ENCODE measurements at regions not wholly inside any gene's neighbourhood (a gene's known extent, or its start where the extent isn't known, plus 50 kb on each side); places are given as distances from the start of the nearest gene placed in this dataset.

DNA sequence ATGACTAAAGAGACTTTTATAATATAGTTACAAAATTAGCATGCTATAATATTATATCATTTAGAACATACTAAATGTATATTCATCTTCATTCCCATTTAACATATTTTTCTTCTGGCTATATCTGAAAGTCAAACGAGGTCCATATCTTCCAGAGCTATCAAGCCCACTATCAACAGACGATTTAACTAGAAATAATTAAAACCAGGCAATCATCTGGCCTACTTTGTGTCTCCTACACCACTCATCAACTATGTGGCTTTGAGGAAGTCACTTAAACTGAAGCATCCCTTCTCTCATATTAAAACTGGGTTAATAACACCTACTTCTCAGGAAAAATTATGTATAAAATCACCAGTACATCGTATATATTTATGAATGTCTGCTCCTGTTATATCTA lies 1330.5 kb upstream of the PABPC4L start:
- no peak overlapping the region for H3K4me3 ChIP-seq (ENCODE audit: low read depth, low read length)
- no peak for DNase-seq (ENCODE audit: low read depth)
- no peak for TF ChIP-seq CTCF (conservative IDR thresholded peaks at IDR 0.05; ENCODE audit: low read depth, low read length)

DNA sequence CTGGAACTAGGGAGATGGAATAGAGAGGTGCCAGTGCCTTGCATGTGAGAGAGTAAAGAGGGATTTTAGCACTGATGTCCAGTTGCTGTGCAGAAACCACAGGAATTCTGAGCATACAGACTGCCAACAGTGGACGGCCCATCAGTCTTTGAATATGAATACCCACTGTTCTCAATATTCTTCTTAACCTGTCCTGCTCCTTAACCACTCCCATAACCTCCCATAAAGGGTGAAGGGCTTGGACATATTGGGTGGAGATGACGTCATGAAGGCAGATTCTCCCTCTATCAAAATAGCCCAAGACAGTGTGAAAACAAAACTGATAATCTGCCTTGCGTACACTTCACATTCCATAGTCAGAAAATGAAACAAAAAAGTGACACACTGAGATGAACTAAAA lies 1313.7 kb upstream of the PABPC4L start:
- DNase-seq (ENCODE audit: low read depth) = peak; percentile 72

DNA sequence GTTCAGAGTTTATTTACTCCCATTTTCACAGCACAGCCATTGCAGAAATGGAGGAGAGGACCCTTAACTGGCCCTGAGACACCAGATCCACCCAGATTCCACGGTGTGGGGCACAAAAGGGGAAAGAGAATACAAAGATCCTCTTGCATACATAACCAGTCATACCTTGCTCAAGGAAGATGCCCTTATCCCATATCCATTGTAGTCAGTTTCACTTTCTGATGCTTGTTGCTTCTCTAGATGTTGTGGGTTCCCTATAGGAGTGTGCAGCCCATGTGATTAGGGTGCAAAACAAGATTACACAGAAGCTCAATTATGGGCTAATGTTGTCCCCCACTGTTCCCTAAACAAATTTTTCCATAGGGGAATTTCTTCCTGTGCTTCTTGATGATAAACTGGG lies 1309.0 kb upstream of the PABPC4L start:
- DNase-seq (ENCODE audit: low read depth) = no peak
- TF ChIP-seq CTCF (conservative IDR thresholded peaks at IDR 0.05; ENCODE audit: low read depth, low read length) = no peak
- H3K4me3 ChIP-seq (ENCODE audit: low read depth, low read length) = no peak overlapping the region

More for the DNA sequence above, 1313.7 kb upstream of the PABPC4L start:
- H3K4me3 ChIP-seq (ENCODE audit: low read depth, low read length) = peak overlapping the region; percentile 32
- TF ChIP-seq CTCF (conservative IDR thresholded peaks at IDR 0.05; ENCODE audit: low read depth, low read length) = no peak

DNA sequence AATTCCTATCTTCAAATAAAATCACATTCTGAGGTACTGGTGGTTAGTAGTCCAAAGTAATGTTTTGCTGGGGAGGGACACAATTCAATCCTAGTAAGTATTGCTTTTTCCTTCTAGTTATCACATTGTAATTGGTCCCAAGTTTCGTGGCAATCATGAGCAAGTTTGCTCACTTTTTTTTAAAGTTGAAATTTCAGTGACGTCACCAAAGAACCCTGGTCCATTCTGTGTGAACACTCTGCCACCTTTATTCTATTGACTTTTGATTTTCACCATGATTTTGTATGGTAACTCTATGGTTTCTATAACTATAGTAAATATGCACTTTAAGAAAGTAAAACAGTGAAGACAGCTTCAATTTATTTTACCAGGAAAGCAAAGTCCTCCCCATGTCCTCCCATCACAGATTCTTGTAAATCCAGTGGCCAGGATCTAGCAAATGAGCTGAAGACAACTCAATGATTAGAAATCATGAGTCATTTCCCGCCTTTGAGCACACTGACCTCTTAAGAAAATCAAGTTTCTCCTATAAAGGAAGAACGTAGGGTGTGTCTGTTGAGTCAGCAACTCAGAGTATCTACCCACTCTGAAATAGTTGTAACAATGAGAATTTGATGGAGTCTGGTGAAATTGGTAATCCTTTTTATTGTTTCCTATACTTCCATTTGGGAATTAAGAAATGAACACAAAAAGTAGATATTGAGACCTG lies 1306.6 kb upstream of the PABPC4L start:
- TF ChIP-seq CTCF (conservative IDR thresholded peaks at IDR 0.05; ENCODE audit: low read depth, low read length) = no peak
- no peak overlapping the region for H3K4me3 ChIP-seq (ENCODE audit: low read depth, low read length)

DNA sequence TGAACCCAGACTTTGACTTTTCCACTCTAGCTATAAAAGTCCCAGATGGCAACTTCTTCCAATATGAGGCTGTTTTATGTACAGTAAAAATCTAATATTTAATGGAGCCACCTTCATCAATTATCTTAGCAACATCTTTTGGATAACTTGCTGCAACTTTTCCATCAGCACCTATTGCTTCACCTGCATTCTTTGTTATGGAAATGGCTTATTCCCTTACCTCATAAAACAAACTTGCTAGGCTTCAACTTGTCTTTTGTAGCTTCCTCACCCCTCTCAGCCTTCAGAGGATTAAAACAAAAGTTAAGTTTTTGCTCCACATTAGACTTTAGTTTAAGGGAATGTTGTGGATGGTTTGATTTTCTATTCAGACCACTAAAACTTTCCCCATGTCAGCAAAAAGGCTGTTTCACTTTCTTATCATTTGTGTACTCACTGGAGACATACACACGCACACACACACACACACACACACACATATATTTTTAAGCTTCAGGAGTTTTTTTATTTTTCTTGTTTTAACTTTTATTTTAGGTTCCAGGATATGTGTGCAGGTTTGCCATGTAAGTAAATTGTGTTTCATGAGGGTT lies 1296.1 kb upstream of the PABPC4L start:
- no peak overlapping the region for H3K4me3 ChIP-seq (ENCODE audit: low read depth, low read length)
- DNase-seq (ENCODE audit: low read depth) = no peak
- no peak for TF ChIP-seq CTCF (conservative IDR thresholded peaks at IDR 0.05; ENCODE audit: low read depth, low read length)

More for the DNA sequence above, 1306.6 kb upstream of the PABPC4L start:
- DNase-seq (ENCODE audit: low read depth) = peak; percentile 81

DNA sequence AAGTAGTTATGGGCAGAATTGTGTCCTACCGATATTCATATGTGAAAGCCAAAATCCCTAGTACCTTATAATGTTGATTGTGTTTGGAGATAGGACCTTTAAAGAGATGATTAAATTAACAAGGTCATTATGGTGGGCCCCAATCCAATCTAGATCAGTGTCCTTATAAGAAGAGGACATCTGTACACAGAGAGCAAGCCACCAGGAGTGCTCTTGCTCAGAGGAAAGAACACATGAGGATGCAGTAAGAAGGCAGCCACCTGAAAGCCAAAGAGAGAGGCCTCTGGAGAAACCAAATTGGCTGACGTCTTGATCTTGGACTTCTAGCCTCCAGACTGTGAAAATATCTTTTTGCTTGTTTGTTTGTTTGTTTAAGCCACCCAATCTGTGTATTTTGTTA lies 1290.8 kb upstream of the PABPC4L start:
- no peak for TF ChIP-seq CTCF (conservative IDR thresholded peaks at IDR 0.05; ENCODE audit: low read depth, low read length)
- no peak for DNase-seq (ENCODE audit: low read depth)
- no peak overlapping the region for H3K4me3 ChIP-seq (ENCODE audit: low read depth, low read length)

- TF ChIP-seq CTCF (conservative IDR thresholded peaks at IDR 0.05; ENCODE audit: low read depth, low read length) = no peak
- H3K4me3 ChIP-seq (ENCODE audit: low read depth, low read length) = no peak overlapping the region
- DNase-seq (ENCODE audit: low read depth) = no peak
Observed at GRCh38 chr4:135485371-135485770, 1283.8 kb upstream of the PABPC4L start.

Data from choroid plexus epithelial cell (primary cell).